GM12891 (cell line): ENCODE measurements at regions not wholly inside any gene's neighbourhood (a gene's known extent, or its start where the extent isn't known, plus 50 kb on each side); places are given as distances from the start of the nearest gene placed in this dataset.

ENCODE experiments used
- POLR2A ChIP-seq: IDR thresholded peaks from 2 replicates; pipeline ENCODE4 v1.6.1; 2011; ENCODE audit warnings: low read depth, low read length, control low read depth
- POLR2AphosphoS5 ChIP-seq: IDR thresholded peaks from 2 replicates; pipeline ENCODE4 v1.6.1; 2011; ENCODE audit warnings: low read depth, low read length, control low read depth
- TAF1 ChIP-seq: IDR thresholded peaks from 2 replicates; pipeline ENCODE4 v1.6.1; 2011; ENCODE audit warnings: low read depth, low read length, control low read depth

GRCh38 chr18:30787410-30787809, 255.1 kb downstream of the DSC3 start:
- no peak for TF ChIP-seq POLR2A
- no peak for TF ChIP-seq POLR2AphosphoS5
- no peak for TF ChIP-seq TAF1
